ENCODE measurements at regions not wholly inside any gene's neighbourhood (a gene's known extent, or its start where the extent isn't known, plus 50 kb on each side); places are given as distances from the start of the nearest gene placed in this dataset.

- no peak overlapping the region for H3K4me3 Mint-ChIP-seq
- DNase-seq (no peak), ATAC-seq (no peak)
- CTCF ChIA-PET: no interaction called here
- no peaks in the 10 kb centered on the region for H3K36me3 Mint-ChIP-seq (ENCODE audit: low read depth)
- POLR2A ChIA-PET: no interaction called here
- H3K27me3 Mint-ChIP-seq (ENCODE audit: low read depth): no peaks in the 10 kb centered on the region
- H3K27ac Mint-ChIP-seq: no peak overlapping the region
- peaks cover 19% of the 10 kb centered on the region for H3K9me3 Mint-ChIP-seq (ENCODE audit: insufficient read depth)
- no peaks in the 10 kb centered on the region for H3K4me1 Mint-ChIP-seq (ENCODE audit: low read depth)
Observed at GRCh38 chr3:80533553-80533952, 765.8 kb upstream of the ROBO1 start.

GRCh38 chr3:80526153-80526552 is 758.4 kb upstream of the ROBO1 start:
- ChIA-PET CTCF (no interaction called here), POLR2A (no interaction called here)
- H3K4me3 Mint-ChIP-seq: no peak overlapping the region

GRCh38 chr3:80521081-80521480 is 753.3 kb upstream of the ROBO1 start:
- Mint-ChIP-seq H3K4me3 (no peak overlapping the region), H3K36me3 (ENCODE audit: low read depth) (no peaks in the 10 kb centered on the region), H3K27ac (no peak overlapping the region), H3K4me1 (ENCODE audit: low read depth) (no peaks in the 10 kb centered on the region), H3K9me3 (ENCODE audit: insufficient read depth) (peaks cover 17% of the 10 kb centered on the region), H3K27me3 (ENCODE audit: low read depth) (no peaks in the 10 kb centered on the region)
- CTCF ChIA-PET: no interaction called here
- DNase-seq (no peak), ATAC-seq (no peak)
- POLR2A ChIA-PET: no interaction called here

More at GRCh38 chr3:80526153-80526552, 758.4 kb upstream of the ROBO1 start:
- peaks cover 35% of the 10 kb centered on the region for H3K9me3 Mint-ChIP-seq (ENCODE audit: insufficient read depth)
- no peaks in the 10 kb centered on the region for H3K4me1 Mint-ChIP-seq (ENCODE audit: low read depth)
- H3K36me3 Mint-ChIP-seq (ENCODE audit: low read depth): no peaks in the 10 kb centered on the region
- no peak overlapping the region for H3K27ac Mint-ChIP-seq
- ATAC-seq: no peak
- DNase-seq: no peak
- no peaks in the 10 kb centered on the region for H3K27me3 Mint-ChIP-seq (ENCODE audit: low read depth)

GRCh38 chr3:80519436-80519835 is 751.6 kb upstream of the ROBO1 start:
- no peak overlapping the region for H3K4me3 Mint-ChIP-seq
- no peak for DNase-seq
- peaks cover 17% of the 10 kb centered on the region for H3K9me3 Mint-ChIP-seq (ENCODE audit: insufficient read depth)
- H3K27me3 Mint-ChIP-seq (ENCODE audit: low read depth): no peaks in the 10 kb centered on the region
- H3K36me3 Mint-ChIP-seq (ENCODE audit: low read depth): no peaks in the 10 kb centered on the region
- no peaks in the 10 kb centered on the region for H3K4me1 Mint-ChIP-seq (ENCODE audit: low read depth)
- POLR2A ChIA-PET: no interaction called here
- no peak overlapping the region for H3K27ac Mint-ChIP-seq
- CTCF ChIA-PET: no interaction called here
- ATAC-seq: no peak

GRCh38 chr3:80496452-80496851 is 728.7 kb upstream of the ROBO1 start:
- no peak overlapping the region for H3K27ac Mint-ChIP-seq
- no peaks in the 10 kb centered on the region for H3K4me1 Mint-ChIP-seq (ENCODE audit: low read depth)
- no peak for ATAC-seq
- no peaks in the 10 kb centered on the region for H3K36me3 Mint-ChIP-seq (ENCODE audit: low read depth)
- ChIA-PET POLR2A (no interaction called here), CTCF (no interaction called here)
- peaks cover 10% of the 10 kb centered on the region for H3K9me3 Mint-ChIP-seq (ENCODE audit: insufficient read depth)
- no peaks in the 10 kb centered on the region for H3K27me3 Mint-ChIP-seq (ENCODE audit: low read depth)
- no peak overlapping the region for H3K4me3 Mint-ChIP-seq
- DNase-seq: no peak

- H3K27ac Mint-ChIP-seq: no peak overlapping the region
- CTCF ChIA-PET: no interaction called here
- no peaks in the 10 kb centered on the region for H3K27me3 Mint-ChIP-seq (ENCODE audit: low read depth)
- POLR2A ChIA-PET: no interaction called here
- H3K4me1 Mint-ChIP-seq (ENCODE audit: low read depth): no peaks in the 10 kb centered on the region
- H3K9me3 Mint-ChIP-seq (ENCODE audit: insufficient read depth): peaks cover 7% of the 10 kb centered on the region
- DNase-seq: no peak
- no peak for ATAC-seq
- no peak overlapping the region for H3K4me3 Mint-ChIP-seq
- no peaks in the 10 kb centered on the region for H3K36me3 Mint-ChIP-seq (ENCODE audit: low read depth)
Observed at GRCh38 chr3:80492162-80492561, 724.4 kb upstream of the ROBO1 start.

- H3K27me3 Mint-ChIP-seq (ENCODE audit: low read depth): no peaks in the 10 kb centered on the region
- H3K36me3 Mint-ChIP-seq (ENCODE audit: low read depth): no peaks in the 10 kb centered on the region
- peaks cover 9% of the 10 kb centered on the region for H3K9me3 Mint-ChIP-seq (ENCODE audit: insufficient read depth)
- H3K4me3 Mint-ChIP-seq: no peak overlapping the region
- POLR2A ChIA-PET: no interaction called here
- ATAC-seq (no peak), DNase-seq (no peak)
- CTCF ChIA-PET: no interaction called here
- no peaks in the 10 kb centered on the region for H3K4me1 Mint-ChIP-seq (ENCODE audit: low read depth)
- H3K27ac Mint-ChIP-seq: no peak overlapping the region
Observed at GRCh38 chr3:80472961-80473360, 705.2 kb upstream of the ROBO1 start.

GRCh38 chr3:80472459-80472858 is 704.7 kb upstream of the ROBO1 start:
- Mint-ChIP-seq H3K27me3 (ENCODE audit: low read depth) (no peaks in the 10 kb centered on the region), H3K36me3 (ENCODE audit: low read depth) (no peaks in the 10 kb centered on the region), H3K4me3 (no peak overlapping the region), H3K27ac (no peak overlapping the region), H3K4me1 (ENCODE audit: low read depth) (no peaks in the 10 kb centered on the region), H3K9me3 (ENCODE audit: insufficient read depth) (peaks cover 9% of the 10 kb centered on the region)
- CTCF ChIA-PET: no interaction called here
- ATAC-seq: no peak
- POLR2A ChIA-PET: no interaction called here
- DNase-seq: no peak

GRCh38 chr3:80470433-80470832 is 702.6 kb upstream of the ROBO1 start:
- H3K4me1 Mint-ChIP-seq (ENCODE audit: low read depth): no peaks in the 10 kb centered on the region
- CTCF ChIA-PET: no interaction called here
- no peaks in the 10 kb centered on the region for H3K27me3 Mint-ChIP-seq (ENCODE audit: low read depth)
- no peak overlapping the region for H3K27ac Mint-ChIP-seq
- peaks cover 9% of the 10 kb centered on the region for H3K9me3 Mint-ChIP-seq (ENCODE audit: insufficient read depth)
- no peaks in the 10 kb centered on the region for H3K36me3 Mint-ChIP-seq (ENCODE audit: low read depth)
- POLR2A ChIA-PET: no interaction called here
- no peak overlapping the region for H3K4me3 Mint-ChIP-seq
- DNase-seq (no peak), ATAC-seq (no peak)

GRCh38 chr3:80465746-80466145 is 697.9 kb upstream of the ROBO1 start:
- H3K4me3 Mint-ChIP-seq: no peak overlapping the region
- H3K27ac Mint-ChIP-seq: no peak overlapping the region
- ATAC-seq (no peak), DNase-seq (no peak)
- no peaks in the 10 kb centered on the region for H3K36me3 Mint-ChIP-seq (ENCODE audit: low read depth)
- H3K4me1 Mint-ChIP-seq (ENCODE audit: low read depth): no peaks in the 10 kb centered on the region
- ChIA-PET POLR2A (no interaction called here), CTCF (no interaction called here)
- peaks cover 13% of the 10 kb centered on the region for H3K9me3 Mint-ChIP-seq (ENCODE audit: insufficient read depth)
- H3K27me3 Mint-ChIP-seq (ENCODE audit: low read depth): no peaks in the 10 kb centered on the region

GRCh38 chr3:80451393-80451792 is 683.6 kb upstream of the ROBO1 start:
- Mint-ChIP-seq H3K9me3 (ENCODE audit: insufficient read depth) (no peaks in the 10 kb centered on the region), H3K36me3 (ENCODE audit: low read depth) (no peaks in the 10 kb centered on the region), H3K4me3 (no peak overlapping the region), H3K27ac (no peak overlapping the region), H3K4me1 (ENCODE audit: low read depth) (no peaks in the 10 kb centered on the region), H3K27me3 (ENCODE audit: low read depth) (no peaks in the 10 kb centered on the region)
- POLR2A ChIA-PET: no interaction called here
- CTCF ChIA-PET: no interaction called here
- DNase-seq: no peak
- ATAC-seq: no peak

GRCh38 chr3:80445641-80446040 is 677.8 kb upstream of the ROBO1 start:
- no peaks in the 10 kb centered on the region for H3K27me3 Mint-ChIP-seq (ENCODE audit: low read depth)
- CTCF ChIA-PET: no interaction called here
- DNase-seq (no peak), ATAC-seq (no peak)
- H3K9me3 Mint-ChIP-seq (ENCODE audit: insufficient read depth): no peaks in the 10 kb centered on the region
- H3K27ac Mint-ChIP-seq: no peak overlapping the region
- H3K36me3 Mint-ChIP-seq (ENCODE audit: low read depth): no peaks in the 10 kb centered on the region
- no peaks in the 10 kb centered on the region for H3K4me1 Mint-ChIP-seq (ENCODE audit: low read depth)
- no peak overlapping the region for H3K4me3 Mint-ChIP-seq
- POLR2A ChIA-PET: no interaction called here

GRCh38 chr3:80445053-80445452 is 677.3 kb upstream of the ROBO1 start:
- ChIA-PET CTCF (no interaction called here), POLR2A (no interaction called here)
- Mint-ChIP-seq H3K9me3 (ENCODE audit: insufficient read depth) (no peaks in the 10 kb centered on the region), H3K27me3 (ENCODE audit: low read depth) (no peaks in the 10 kb centered on the region), H3K36me3 (ENCODE audit: low read depth) (no peaks in the 10 kb centered on the region), H3K4me3 (no peak overlapping the region), H3K4me1 (ENCODE audit: low read depth) (no peaks in the 10 kb centered on the region), H3K27ac (no peak overlapping the region)
- DNase-seq (no peak), ATAC-seq (no peak)

- ChIA-PET CTCF (no interaction called here), POLR2A (no interaction called here)
- no peaks in the 10 kb centered on the region for H3K36me3 Mint-ChIP-seq (ENCODE audit: low read depth)
- no peak overlapping the region for H3K4me3 Mint-ChIP-seq
- H3K27ac Mint-ChIP-seq: no peak overlapping the region
- DNase-seq (no peak), ATAC-seq (no peak)
- no peaks in the 10 kb centered on the region for H3K27me3 Mint-ChIP-seq (ENCODE audit: low read depth)
- H3K9me3 Mint-ChIP-seq (ENCODE audit: insufficient read depth): no peaks in the 10 kb centered on the region
- no peaks in the 10 kb centered on the region for H3K4me1 Mint-ChIP-seq (ENCODE audit: low read depth)
Observed at GRCh38 chr3:80439490-80439889, 671.7 kb upstream of the ROBO1 start.
